ENCODE measurements at regions not wholly inside any gene's neighbourhood (a gene's known extent, or its start where the extent isn't known, plus 50 kb on each side); places are given as distances from the start of the nearest gene placed in this dataset.

- TF ChIP-seq ZNF114 (CRISPR knock-in tag; IDR thresholded peaks at IDR 0.05) (no peak), EZH2phosphoT487 (IDR thresholded peaks at IDR 0.05; ENCODE audit: unreplicated experiment) (no peak), REST (IDR thresholded peaks at IDR 0.05; ENCODE audit: unreplicated experiment) (no peak)
Measured at GRCh38 chr9:13758936-13759335, 479.4 kb upstream of the MPDZ start (continued).

DNA sequence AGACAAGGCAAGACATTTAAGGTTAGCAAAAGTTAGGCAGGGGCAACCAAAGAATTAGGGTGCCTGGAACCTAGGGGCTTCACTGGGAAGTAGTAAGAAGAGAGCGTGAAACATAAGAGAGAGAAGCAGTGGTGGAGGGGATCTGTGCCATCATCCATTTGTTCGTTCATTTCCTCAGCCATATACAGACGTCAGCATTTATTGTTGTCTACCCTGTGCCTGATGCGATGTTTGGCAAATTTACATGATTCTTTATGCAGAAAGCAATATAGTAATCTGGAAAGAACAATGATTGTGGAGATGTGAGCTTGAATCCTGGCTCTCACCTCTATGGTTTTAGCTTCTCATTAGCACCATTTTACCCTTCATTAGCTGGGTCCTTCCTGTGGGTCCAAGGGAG, 477.5 kb upstream of the MPDZ start:
- Histone ChIP-seq H3K9me2 (ENCODE audit: insufficient read depth) (0 out of 2 replicates have a peak, but pooled peaks cover 14% of the 10 kb centered on the region), H3K4me2 (no peak overlapping the region), H3K27me3 (ENCODE audit: insufficient read depth) (no peaks in the 10 kb centered on the region), H3F3A (replicated peaks; ENCODE audit: low read depth) (no peaks in the 10 kb centered on the region), H4K20me1 (replicated peaks; ENCODE audit: insufficient read depth) (no peaks in the 10 kb centered on the region), H3K4me3 (no peak overlapping the region), H3K79me2 (replicated peaks; ENCODE audit: insufficient read depth) (no peaks in the 10 kb centered on the region), H3K4me1 (ENCODE audit: insufficient read depth) (no peaks in the 10 kb centered on the region), H3K36me3 (ENCODE audit: insufficient read depth) (no peaks in the 10 kb centered on the region), H2AFZ (peak overlapping the region; percentile 72; the same call in 1 of the 2 replicates), H3K27ac (ENCODE audit: low read depth) (no peak overlapping the region)
- Mint-ChIP-seq H3K27me3 (ENCODE audit: insufficient read depth, low read depth, poor library complexity) (peaks cover 3% of the 10 kb centered on the region), H3K36me3 (ENCODE audit: low read depth) (no peaks in the 10 kb centered on the region), H3K4me1 (no peaks in the 10 kb centered on the region), H3K9me3 (no peaks in the 10 kb centered on the region; the same call in 2 of the 3 replicates), H3K27ac (no peak overlapping the region), H3K4me3 (no peak overlapping the region)
- no peak for DNase-seq (ENCODE audit: low spot score)
- TF ChIP-seq EZH2 (IDR thresholded peaks at IDR 0.05; ENCODE audit: low read depth, unreplicated experiment): no peak
- ATAC-seq: no peak

GRCh38 chr9:13755551-13755950, 476.1 kb upstream of the MPDZ start:
- Mint-ChIP-seq H3K9me3 (no peaks in the 10 kb centered on the region), H3K27ac (no peak overlapping the region), H3K27me3 (ENCODE audit: insufficient read depth, low read depth, poor library complexity) (no peaks in the 10 kb centered on the region), H3K4me1 (no peaks in the 10 kb centered on the region), H3K36me3 (ENCODE audit: low read depth) (no peaks in the 10 kb centered on the region), H3K4me3 (no peak overlapping the region)
- Histone ChIP-seq H3K9me2 (ENCODE audit: insufficient read depth) (0 out of 2 replicates have a peak, but pooled peaks cover 14% of the 10 kb centered on the region), H3K36me3 (ENCODE audit: insufficient read depth) (no peaks in the 10 kb centered on the region), H3K27me3 (ENCODE audit: insufficient read depth) (no peaks in the 10 kb centered on the region), H3F3A (replicated peaks; ENCODE audit: low read depth) (no peaks in the 10 kb centered on the region), H3K4me1 (ENCODE audit: insufficient read depth) (no peaks in the 10 kb centered on the region), H3K27ac (ENCODE audit: low read depth) (no peak overlapping the region), H3K4me3 (no peak overlapping the region), H3K4me2 (no peak overlapping the region), H2AFZ (no peak overlapping the region), H4K20me1 (replicated peaks; ENCODE audit: insufficient read depth) (no peaks in the 10 kb centered on the region), H3K79me2 (replicated peaks; ENCODE audit: insufficient read depth) (no peaks in the 10 kb centered on the region)
- no peak for ATAC-seq
- no peak for DNase-seq (ENCODE audit: low spot score)
- no peak for TF ChIP-seq REST (IDR thresholded peaks at IDR 0.05; ENCODE audit: unreplicated experiment)
- TF ChIP-seq STAT1 (IDR thresholded peaks at IDR 0.05; ENCODE audit: unreplicated experiment): no peak
- TF ChIP-seq, protein P1, sequence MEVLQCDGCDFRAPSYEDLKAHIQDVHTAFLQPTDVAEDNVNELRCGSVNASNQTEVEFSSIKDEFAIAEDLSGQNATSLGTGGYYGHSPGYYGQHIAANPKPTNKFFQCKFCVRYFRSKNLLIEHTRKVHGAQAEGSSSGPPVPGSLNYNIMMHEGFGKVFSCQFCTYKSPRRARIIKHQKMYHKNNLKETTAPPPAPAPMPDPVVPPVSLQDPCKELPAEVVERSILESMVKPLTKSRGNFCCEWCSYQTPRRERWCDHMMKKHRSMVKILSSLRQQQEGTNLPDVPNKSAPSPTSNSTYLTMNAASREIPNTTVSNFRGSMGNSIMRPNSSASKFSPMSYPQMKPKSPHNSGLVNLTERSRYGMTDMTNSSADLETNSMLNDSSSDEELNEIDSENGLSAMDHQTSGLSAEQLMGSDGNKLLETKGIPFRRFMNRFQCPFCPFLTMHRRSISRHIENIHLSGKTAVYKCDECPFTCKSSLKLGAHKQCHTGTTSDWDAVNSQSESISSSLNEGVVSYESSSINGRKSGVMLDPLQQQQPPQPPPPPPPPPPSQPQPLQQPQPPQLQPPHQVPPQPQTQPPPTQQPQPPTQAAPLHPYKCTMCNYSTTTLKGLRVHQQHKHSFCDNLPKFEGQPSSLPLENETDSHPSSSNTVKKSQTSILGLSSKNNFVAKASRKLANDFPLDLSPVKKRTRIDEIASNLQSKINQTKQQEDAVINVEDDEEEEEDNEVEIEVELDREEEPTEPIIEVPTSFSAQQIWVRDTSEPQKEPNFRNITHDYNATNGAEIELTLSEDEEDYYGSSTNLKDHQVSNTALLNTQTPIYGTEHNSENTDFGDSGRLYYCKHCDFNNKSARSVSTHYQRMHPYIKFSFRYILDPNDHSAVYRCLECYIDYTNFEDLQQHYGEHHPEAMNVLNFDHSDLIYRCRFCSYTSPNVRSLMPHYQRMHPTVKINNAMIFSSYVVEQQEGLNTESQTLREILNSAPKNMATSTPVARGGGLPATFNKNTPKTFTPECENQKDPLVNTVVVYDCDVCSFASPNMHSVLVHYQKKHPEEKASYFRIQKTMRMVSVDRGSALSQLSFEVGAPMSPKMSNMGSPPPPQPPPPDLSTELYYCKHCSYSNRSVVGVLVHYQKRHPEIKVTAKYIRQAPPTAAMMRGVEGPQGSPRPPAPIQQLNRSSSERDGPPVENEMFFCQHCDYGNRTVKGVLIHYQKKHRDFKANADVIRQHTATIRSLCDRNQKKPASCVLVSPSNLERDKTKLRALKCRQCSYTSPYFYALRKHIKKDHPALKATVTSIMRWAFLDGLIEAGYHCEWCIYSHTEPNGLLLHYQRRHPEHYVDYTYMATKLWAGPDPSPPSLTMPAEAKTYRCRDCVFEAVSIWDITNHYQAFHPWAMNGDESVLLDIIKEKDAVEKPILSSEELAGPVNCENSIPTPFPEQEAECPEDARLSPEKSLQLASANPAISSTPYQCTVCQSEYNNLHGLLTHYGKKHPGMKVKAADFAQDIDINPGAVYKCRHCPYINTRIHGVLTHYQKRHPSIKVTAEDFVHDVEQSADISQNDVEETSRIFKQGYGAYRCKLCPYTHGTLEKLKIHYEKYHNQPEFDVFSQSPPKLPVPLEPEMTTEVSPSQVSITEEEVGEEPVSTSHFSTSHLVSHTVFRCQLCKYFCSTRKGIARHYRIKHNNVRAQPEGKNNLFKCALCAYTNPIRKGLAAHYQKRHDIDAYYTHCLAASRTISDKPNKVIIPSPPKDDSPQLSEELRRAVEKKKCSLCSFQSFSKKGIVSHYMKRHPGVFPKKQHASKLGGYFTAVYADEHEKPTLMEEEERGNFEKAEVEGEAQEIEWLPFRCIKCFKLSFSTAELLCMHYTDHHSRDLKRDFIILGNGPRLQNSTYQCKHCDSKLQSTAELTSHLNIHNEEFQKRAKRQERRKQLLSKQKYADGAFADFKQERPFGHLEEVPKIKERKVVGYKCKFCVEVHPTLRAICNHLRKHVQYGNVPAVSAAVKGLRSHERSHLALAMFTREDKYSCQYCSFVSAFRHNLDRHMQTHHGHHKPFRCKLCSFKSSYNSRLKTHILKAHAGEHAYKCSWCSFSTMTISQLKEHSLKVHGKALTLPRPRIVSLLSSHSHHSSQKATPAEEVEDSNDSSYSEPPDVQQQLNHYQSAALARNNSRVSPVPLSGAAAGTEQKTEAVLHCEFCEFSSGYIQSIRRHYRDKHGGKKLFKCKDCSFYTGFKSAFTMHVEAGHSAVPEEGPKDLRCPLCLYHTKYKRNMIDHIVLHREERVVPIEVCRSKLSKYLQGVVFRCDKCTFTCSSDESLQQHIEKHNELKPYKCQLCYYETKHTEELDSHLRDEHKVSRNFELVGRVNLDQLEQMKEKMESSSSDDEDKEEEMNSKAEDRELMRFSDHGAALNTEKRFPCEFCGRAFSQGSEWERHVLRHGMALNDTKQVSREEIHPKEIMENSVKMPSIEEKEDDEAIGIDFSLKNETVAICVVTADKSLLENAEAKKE (CRISPR knock-in tag; IDR thresholded peaks at IDR 0.05): no peak
- TF ChIP-seq POLR2AphosphoS5 (IDR thresholded peaks at IDR 0.05; ENCODE audit: low read depth): no peak
- TF ChIP-seq EZH2phosphoT487 (IDR thresholded peaks at IDR 0.05; ENCODE audit: unreplicated experiment): no peak

Data from GM23338 (cell line).